ENCODE measurements at regions not wholly inside any gene's neighbourhood (a gene's known extent, or its start where the extent isn't known, plus 50 kb on each side); places are given as distances from the start of the nearest gene placed in this dataset.

DNA sequence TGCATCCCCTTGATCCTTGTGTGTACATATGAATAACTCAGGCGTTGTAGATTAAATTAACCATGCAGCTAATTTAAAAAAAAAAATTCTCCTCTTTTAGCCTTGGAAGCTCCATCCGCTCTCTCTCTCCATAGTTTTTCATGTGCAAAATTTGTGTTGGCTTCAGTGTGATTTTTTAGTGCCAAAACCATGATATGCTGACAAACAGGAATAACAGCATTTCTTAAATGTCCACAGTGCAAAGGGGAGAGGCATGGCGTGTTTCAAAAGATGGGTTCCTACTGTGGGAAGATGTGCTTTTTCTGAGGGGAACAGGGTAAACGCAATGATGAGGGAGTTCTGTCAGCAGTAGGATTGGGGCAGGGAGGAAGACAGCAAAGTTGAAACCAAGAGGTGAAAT lies 247.0 kb downstream of the ICOS start:
- DNase-seq (ENCODE audit: low spot score) = no peak

DNA sequence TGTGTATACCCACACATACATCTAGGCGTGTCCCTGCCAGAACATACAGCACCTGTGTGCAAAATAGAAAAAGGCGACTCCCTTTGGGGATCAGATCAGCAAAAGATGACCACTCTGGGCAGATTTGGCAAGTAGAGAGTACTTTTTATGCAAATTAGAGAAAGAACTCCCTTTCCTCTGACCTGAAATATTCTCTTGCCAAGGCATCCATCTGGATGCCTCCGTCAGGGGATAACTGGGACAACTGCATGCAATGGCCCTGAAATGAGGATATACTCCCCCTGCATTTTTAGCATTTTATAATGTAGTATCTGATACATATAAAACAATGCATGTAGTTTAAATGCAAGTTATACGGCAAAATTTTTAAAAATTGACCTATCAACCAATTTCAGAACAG lies 247.7 kb downstream of the ICOS start:
- no peak for DNase-seq (ENCODE audit: low spot score)

DNA sequence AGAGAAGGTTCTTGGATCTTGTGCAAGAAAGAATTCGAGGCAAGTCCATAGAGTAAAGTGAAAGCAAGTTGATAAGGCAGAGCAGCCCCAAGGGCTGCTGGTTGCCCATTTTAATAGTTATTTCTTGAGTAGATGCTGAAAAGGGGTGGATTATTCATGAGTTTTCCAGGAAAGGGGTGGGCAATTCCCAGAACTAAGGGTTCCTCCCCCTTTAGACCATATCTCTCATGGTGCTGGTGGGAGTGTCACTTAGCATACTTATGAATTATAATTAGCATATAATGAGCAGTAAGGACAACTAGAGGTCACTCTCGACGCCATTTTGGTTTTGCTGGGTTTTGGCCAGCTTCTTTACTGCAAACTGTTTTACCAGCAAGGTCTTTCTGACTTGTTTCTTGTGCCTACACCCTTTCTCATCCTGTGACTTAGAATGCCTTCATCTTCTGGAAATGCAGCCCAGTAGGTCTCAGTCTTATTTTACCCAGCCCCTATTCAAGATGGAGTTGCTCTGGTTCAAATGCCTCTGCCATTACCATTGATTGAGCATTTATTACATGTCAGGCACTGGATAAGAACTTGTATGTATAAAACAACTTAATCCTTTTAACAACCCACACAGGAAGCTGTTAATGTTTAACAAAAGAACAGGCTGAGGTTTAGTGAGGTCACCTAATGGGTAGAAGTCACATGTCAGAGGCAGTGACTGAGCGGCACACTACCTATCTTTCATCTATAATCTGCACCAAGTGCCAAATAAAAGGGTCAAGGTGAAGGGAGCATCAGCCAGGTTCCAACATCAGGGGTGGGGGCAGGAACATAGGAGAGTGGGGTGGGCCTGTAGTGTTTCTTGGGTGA lies 250.9 kb downstream of the ICOS start:
- DNase-seq (ENCODE audit: low spot score) = no peak

DNA sequence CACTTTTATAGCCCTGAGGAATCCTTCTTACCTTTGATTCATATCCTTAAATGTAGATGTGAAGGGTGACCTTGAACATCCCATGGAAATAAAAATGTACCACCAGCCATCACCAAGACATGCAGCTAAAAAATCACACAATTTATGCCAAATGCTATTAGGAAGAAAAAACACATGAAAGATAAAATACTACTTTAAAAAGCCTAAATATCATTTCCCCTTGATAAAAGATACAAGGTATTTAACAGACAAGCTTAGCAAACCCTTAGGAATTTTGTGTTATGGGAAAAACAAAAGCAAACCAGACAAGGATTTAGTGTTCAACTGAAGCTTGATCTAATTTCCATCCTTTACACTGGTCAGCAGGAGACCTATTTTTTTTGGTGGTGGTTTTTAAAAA lies 255.0 kb downstream of the ICOS start:
- no peak for DNase-seq (ENCODE audit: low spot score)

DNA sequence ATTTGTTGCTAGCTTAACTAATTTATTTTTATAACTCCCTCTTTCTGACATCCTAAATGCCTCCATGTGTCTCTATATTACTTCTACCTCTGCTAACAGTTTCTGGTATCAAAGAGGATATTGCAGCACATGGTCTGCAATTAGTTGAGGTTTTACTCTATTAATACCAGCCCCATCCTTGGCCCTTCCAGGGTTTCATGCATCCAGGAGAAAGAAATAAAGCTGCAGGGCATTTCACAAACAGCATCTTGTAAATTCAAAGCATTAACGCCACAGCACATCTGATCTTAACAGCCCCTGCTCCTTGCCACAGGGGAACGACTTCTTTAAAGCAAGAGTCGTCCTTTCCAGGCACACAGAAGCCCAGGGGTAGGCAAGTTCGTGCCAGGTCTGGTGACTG lies 258.9 kb downstream of the ICOS start:
- no peak for DNase-seq (ENCODE audit: low spot score)

DNA sequence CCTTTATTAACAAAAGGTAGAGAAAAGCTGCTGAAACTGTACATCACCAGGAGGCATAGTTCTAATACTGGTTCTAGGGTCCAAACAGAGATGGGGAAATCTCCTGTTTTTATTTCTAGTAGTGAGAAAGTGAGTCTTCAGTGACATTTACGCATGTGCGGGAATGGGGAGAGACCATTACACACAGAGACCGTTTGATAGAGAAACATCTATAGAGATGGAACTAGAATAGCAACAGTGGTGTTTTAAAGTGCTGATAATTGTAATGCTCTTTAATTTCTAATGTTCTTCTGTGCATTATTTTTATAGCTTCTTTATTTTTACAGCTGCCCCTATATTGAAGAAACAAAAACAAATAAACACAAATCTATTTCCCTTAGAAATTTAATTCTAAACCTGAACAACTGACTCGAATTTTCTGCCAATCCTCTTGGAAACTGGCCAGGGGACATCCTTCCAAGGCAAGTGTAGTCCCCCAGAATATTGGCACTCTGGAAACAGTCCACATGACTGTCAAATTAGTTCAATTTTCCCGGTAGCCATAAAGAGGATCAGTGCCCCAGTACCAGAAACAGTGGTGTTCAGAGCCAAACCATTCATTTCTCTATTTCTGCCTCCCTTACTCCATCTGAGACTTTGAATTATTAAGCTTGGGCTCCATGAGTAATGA lies 260.9 kb downstream of the ICOS start:
- DNase-seq (ENCODE audit: low spot score) = no peak

DNA sequence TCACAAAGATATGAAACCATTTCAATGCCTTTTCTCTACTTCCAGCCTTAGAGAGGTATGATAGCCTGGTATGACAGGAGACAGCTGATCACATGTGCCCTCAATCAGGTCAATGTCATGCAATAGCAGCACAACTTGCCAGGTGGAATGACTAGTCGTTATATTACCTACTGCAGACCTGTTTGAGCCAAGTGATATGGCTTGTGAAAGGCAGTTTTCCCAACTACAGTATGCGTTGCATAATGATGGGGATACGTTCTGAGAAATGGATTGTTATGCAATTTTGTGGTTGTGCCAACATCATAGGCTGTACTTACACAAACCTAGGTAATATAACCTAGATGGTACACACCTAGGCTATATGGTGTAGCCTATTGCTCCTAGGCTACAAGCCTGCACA lies 262.8 kb downstream of the ICOS start:
- no peak for DNase-seq (ENCODE audit: low spot score)

DNA sequence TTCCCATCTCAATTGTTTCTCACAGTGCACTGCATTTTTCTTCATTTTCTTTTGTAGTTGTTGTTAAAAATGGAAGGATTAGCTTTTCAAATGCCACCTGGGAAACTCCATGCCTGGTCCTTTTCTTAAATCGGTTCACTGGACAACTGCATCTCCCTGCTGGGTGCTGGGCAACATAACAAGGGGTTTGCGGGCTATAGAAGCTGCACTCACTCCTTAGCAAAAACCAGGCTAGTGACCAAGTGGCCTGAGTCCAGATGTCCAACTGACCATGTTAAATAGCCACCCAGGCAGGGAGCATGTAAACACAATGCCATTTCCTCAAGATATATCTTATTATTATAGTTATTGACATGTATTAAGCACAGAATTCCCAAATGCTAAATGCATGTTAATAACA lies 264.9 kb downstream of the ICOS start:
- DNase-seq (ENCODE audit: low spot score) = no peak

DNA sequence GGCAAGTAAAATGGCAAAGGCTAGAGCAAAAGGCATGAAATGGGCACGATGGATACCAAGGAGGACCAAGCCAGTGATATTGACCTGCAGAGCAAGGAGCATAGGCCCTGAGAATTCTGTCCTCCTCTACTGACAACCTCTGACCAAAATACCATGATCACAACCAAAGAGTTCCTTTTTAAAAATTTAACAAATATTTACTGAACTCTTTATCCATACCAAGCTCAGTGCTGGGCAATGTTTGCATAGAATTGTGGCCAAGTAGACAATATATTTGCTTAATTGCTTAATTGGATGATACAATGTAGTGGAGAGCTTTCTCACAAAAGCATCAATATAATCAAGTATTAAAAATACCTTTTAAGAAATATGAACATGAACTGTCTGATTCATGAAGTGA lies 265.7 kb downstream of the ICOS start:
- DNase-seq (ENCODE audit: low spot score) = no peak

DNA sequence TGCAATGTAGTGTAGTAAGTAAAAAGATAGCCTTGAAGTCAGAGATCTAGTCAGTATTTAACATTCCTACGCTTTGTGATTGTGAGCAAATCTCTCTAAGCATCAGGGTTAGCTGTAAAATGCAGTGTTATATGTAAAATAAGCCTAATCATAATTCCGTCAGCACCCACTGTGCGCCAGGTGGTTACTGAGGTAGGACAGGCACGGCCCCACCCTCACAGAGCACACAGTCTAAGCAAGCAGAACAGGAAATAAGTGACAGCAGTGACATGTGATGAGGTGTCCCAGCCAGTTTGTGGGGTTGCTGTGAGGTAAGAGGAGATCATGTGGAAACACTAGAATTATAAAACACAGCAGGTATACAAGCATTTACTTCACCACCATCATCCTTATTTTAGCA lies 267.1 kb downstream of the ICOS start:
- no peak for DNase-seq (ENCODE audit: low spot score)

DNA sequence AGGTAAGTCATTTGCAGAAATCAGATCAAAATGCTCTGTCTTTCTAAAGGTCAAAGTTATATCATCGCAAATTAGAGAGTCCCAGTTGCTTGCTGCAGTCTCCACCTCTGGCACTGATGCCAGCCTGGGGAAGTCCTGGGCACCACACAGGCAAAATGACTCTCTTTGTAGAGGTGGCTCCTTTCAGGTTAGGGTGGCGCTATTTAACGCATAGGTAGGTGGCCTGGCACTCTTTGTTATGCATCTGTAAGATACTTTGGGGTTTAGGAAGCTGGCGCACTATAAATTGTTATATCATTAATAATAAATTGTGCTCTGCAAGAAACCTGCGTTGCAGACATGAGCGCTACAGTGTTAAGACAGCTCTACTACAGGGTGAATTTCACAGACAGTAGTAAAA lies 268.5 kb downstream of the ICOS start:
- no peak for DNase-seq (ENCODE audit: low spot score)

DNA sequence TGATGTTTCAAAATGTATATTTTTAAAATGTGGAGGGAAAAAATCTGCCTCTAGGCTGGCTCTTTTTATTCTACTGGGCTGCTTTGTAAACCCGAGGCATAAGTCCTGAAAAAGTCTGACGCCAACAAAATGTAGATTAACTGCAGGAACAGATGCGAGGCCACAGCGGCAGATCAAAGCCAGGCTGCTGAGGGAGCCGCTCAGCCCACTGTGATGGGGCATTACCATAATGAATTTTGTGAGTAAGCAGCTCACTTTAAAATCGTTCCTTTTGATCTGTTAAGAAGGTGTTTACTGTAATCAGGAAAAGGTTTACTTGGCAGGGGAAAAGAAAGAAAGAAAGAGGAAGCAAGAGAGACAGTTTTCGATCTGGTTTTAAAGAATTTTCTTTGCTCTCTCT lies 269.0 kb downstream of the ICOS start:
- peak; percentile 82 for DNase-seq (ENCODE audit: low spot score)

DNA sequence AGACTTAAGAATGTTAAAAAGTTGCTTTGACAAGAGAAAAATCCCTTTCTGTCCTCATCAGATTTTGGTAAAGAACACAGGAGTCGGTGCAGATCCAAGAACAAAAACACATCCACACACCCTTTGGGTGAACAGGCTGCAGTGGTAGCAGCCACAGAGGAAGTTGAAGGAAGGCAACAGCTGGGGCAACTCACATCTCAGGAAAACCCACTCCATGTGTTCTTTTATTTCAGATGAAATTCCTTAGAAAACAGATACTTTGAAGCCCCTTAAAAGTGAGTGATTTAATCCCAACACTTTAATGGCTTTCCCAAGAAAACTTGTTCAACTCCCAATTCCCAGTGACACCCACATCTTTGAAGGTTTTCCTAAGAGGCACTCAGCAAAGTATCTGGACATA lies 271.3 kb downstream of the ICOS start:
- DNase-seq (ENCODE audit: low spot score) = no peak

DNA sequence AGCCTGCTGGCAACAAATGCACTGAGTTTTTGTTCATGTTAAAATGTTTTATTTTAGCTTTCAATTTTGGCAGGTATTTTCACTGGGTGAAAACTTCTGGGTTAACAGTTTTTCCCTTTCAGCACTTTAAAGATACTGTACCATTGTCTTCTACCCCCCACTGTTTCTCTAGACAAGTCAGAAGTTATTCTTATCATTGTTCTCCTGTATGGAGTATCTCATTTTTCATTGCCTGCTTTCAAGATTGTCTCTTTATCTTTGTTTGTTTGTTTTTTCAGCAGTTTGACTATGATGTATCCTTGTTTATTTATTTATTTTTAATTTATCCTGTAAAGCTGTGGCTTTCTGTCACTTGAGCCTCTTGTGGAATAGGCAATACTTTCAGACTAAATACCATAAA lies 277.0 kb downstream of the ICOS start:
- DNase-seq (ENCODE audit: low spot score) = no peak

DNA sequence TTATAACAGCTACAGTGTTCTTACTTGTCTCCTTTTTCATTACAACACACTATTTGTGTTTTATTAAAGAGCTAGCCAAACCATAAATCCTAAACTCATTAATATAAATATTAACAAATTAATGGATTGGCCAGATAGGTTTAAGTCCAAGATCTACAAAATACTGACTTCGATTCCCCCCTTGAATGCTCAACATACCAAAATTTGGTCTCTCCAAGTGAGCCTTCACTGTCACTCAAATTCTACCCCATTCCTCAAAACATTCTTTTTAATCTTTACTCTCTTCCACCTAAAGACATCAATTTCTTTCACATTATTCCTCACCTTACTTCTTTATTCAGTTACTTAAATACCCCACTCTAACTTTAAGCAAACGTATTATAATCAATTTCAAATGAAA lies 281.5 kb downstream of the ICOS start:
- DNase-seq (ENCODE audit: low spot score) = no peak

DNA sequence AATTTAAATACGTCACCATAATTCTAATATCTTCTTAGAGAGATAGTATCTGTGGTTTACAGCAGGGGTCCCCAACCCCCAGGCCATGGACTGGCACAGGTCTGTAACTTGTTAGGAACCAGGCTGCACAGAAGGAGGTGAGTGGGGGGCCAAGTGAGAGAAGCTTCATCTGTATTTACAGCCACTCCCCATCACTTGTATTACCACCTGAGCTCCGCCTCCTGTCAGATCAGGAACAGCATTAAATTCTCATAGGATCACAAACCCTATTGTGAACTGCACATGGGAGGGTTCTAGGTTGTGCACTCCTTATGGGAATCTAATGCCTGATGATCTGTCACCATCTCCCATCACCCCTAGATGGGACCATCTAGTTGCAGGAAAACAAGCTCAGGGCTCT lies 282.6 kb downstream of the ICOS start:
- DNase-seq (ENCODE audit: low spot score) = no peak

DNA sequence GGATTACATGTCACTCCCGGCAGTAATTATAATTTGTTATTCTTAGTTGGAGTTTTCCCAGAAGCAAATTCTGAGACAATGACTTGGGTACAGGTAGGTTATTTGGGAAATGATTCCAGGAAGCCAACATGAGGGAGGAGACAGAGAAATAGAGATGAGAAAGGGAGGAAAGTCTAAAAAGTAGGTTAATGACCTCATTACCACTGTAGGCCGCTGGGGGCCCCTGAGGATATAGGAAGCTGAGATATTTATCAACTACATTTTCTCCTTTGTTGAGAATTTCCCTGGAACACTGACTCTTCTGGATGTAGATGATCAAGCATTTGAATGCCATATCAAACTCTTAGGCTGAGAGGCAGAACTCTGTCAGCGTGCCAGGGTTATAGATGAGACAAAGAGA lies 284.3 kb downstream of the ICOS start:
- no peak for DNase-seq (ENCODE audit: low spot score)

DNA sequence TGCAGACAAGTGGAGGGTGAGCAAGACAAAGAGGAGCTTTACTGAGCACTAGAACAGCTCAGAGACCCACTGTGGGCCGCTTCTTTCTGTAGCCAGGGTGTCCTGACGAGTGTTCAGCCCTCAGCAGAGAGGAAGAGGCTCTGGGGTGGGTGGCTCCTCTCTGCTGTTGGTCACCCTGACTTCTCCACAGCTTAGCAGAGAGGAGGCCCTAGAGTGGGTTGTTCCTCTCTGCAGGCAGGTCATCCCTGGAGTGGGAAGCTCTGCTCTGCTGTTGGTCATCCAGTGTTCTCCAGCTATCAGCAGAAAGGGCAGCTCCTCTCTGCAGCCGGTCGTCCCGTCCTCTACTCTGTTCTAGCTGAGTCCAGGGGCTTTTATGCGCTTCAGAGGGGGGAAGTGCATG lies 286.5 kb downstream of the ICOS start:
- no peak for DNase-seq (ENCODE audit: low spot score)

DNA sequence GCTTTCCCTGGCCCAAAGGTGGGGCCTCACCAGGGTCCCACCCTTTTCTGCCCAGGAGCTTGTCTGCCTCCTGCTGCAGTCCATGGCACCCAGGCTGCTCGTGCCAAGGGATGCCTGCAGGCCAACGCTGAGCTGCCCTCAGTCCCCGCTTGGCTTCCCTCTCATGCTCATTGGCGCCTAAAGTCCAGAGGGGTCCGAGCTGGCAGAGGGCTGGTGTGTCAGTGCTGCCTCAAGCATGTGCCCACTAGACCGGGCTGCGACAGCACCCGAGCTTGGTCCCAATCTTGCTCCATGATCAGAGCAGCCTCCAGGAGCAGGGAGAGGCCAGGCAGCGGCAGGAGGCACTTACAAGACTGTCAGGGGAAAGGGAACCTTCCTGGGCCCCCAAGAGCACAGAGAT lies 287.0 kb downstream of the ICOS start:
- DNase-seq (ENCODE audit: low spot score) = no peak

DNA sequence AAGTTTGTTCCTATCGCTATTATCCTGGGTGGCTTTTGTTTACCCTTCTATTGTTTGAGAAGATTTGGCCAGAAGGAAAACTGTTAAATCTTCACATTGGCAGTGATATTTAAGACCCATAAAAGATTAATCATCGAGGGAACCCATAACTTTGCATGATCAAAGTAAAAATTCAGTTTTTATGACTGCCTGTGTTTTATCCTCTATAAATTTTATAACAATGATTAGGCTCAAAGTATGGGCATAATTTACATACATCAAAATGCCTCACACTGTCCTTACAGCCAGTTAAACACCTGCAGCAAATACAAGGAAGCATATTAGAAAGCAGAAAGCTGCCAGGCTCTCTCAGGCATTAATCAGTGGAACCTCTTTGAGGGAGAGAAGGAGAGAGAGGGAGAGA lies 289.1 kb downstream of the ICOS start:
- DNase-seq (ENCODE audit: low spot score) = no peak

DNA sequence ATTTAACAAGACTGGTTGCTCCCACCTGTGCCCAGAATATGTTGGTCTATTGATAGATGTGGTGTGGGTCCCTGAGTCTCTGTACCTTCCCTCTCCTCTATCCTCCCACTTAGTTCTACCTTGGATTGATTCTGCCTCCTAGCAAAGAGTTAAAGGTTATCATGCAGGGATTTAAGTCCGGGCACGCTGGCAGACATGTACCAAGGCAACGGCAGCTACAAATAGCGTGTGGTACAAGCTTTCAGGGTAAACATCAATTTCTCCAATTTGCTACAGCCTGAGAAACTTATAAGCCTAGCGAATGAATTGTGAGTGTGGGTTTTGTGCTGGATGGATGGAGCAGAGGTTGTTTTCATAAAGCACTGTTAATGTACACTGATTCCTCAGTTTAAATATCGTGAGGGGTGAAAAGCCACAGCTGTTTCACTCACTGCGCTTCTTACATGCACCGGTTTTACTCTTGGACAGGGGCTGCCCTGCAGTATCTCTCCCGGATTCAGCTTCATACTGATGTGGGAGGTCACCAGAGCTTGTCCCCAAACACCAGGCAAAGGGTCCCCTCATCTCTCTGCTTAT lies 289.8 kb downstream of the ICOS start:
- no peak for DNase-seq (ENCODE audit: low spot score)

DNA sequence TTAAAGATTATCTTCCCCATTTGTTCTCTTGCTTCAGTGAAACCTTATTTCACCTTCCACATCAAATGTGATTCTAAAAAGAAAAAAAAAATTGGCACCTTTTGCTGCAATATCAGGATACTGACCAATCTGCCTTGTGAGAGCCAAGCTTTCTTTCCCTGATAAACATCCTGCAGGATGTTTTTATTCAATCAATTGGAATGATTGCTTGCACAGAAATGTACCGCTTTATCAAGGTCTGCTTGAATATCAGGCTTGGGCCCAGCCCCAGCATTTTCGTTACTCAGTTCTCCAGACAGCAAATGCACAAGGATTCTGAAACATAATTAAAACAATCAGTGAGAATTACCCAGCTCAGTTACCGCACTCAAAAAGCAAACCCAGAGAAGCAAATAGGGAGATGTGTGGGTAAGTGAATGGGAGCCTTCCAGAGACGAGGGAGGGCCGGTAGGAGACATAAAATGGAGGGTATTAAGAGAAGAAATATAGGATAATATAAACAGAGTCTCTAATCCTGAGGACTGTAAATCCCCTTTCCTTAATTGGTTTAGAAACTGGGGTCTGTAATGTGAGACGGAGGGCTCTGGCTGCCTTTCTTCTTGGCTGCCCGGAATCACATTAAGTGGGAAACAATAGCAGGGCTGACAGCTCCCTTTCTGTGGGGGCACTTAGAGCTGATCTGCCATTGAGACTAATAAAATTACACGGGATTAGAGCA lies 291.8 kb downstream of the ICOS start:
- peak; percentile 80 for DNase-seq (ENCODE audit: low spot score)

DNA sequence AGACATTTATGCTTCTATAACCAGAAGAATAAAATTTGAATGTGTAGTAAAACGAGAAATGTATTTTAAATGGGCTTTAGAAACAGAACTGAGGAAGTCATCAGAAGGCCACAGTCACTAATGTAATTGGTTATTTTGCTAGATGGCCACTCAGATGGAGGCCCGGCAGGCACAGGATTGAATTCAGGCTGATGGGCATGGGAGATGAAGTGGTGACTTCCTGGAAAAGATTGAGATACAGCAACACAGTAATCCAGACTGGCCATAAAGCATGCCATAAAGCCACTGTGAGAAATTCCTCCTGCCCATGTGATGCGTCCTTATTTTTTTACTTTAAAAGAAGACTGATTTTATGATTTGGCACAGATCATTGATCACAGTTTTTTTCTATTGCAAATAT lies 297.7 kb downstream of the ICOS start:
- DNase-seq (ENCODE audit: low spot score) = no peak

Measured in D341Med (cell line).